NCI-H1417 (cell line): ENCODE measurements at regions not wholly inside any gene's neighbourhood (a gene's known extent, or its start where the extent isn't known, plus 50 kb on each side); places are given as distances from the start of the nearest gene placed in this dataset.
A peak's percentile ranks its signal among the peaks of the same experiment; 100 is the strongest.

Experiments used
- DNase-seq, 3 experiments: peaks; one replicate each; lab custom pipeline; 2025; lab: John Stamatoyannopoulos, UW

DNA sequence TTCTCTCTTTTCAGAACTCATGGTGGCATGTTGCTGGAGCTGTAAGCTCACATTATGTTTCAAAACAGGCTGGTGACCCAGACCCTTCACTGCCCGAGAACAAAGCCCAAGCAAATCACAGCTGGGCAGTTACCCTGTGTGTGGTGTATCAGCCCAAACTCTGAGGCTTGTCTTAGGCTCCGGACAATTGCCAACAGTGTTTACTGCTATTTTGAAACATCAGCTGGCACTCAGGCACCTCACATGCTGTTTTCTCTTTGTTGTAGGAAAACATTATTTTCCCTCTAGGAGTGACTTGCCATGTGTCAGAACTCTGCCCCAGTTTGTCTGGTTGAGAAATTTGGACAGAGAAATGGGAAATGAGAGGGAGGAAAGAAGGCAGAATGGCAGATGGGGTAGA is 237.6 kb upstream of the APCDD1 start:
- no peak for DNase-seq

GRCh38 chr18:10217211-10217610 is 237.2 kb upstream of the APCDD1 start:
- DNase-seq, result no peak

- DNase-seq, result no peak
Observed at GRCh38 chr18:10225300-10225699, 229.1 kb upstream of the APCDD1 start.

DNA sequence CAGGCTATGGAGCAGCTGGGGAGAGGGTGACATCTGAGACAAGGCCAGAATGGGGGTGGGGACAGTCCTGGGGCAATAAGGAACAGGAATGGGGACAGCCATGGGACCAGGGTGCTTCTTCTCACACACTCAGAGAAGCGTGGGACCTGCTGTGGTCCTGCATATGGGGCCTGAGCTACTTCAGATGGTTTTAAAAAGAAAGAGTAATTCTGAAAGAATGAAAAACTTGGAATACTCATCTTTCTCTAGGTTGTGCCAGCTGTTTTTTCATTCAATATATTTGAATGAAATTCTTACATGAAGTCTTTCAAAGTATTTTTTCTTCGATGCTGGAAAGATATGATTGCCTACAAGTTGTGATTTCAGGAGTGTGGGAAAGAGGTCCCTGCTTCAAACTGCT is 227.5 kb upstream of the APCDD1 start:
- DNase-seq, result no peak

GRCh38 chr18:10228326-10228725 is 226.1 kb upstream of the APCDD1 start:
- peak in 2 of 3 experiments; percentile 10 to 50 for DNase-seq

DNA sequence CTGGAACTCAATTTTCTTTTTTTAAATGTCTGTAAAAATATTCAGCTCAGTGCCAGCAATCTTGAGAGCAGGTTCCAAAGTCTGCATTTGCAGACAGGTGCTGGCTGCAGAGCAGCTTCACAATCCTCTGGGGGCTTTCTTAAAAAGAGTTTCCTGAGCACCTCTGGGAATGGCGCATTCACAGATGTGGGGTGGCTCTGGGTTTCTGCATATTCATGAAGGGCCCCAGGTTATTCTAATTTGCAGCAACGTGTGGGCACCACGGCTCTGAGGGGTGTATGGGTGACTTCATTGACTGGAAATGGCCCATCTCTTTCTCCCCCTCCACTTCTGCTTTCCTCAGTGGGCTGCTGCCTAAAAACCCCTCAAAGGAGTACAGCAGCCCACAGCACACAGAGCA is 225.0 kb upstream of the APCDD1 start:
- no peak for DNase-seq

GRCh38 chr18:10230072-10230471 is 224.4 kb upstream of the APCDD1 start:
- DNase-seq, result no peak

GRCh38 chr18:10231220-10231619 is 223.2 kb upstream of the APCDD1 start:
- DNase-seq, result no peak

DNA sequence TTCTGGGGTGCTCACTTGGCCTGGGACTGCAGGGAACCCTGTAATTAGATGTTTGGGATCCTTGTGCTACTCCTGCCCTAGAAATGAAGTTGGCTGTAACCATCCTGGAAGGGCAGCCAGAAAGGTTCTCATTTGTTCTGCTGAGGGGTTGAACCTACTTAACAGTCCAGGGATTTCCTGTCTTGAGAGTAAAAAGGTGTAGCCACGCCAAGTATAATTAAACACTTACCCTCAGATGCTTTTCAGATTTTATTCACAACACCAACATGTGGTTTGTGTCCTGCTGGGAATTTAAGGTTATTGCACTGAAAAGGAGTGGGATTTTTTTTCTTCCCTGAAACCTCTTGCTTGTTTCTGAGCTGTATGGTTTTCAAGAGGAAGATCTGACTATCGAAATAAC is 222.4 kb upstream of the APCDD1 start:
- DNase-seq, result peak; percentile 10 to 82 (median 20)

DNA sequence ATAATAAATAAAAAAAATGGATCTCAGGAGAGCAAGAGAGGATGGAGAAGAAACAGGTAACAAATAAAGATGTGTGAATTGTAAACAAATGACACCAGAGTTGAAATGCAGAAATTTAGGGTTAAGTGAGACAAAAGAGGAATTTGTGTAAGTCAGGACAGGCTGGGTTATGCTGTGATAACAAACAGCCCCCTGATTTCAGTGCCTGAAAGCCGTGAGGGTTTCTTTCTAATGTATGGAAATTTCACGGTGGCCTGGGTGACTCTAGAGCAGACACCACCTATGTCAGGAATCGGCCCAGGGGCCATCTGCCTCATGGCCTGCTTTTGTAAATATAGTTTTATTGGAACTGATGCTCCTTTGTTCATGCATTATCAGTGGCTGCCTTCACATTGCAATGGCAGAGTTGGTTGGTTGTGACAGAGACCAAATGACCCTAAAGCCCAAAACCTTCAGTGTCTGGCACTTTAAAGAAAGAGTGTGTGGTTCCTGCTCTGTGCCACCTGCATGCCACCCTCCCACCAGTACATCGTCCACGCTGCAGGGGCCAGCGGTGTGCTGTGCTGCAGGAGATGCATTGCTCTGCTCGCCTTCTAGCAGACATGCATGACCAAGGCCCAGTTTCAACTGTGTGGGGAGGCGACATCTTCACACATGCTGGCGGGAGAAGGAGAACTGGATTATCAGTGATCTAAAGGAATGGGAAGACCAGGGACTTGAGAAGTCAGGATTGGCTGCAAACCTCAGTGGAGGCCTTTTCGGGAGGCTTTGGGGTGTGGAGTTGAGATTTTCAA is 221.2 kb upstream of the APCDD1 start:
- DNase-seq, result no peak

DNA sequence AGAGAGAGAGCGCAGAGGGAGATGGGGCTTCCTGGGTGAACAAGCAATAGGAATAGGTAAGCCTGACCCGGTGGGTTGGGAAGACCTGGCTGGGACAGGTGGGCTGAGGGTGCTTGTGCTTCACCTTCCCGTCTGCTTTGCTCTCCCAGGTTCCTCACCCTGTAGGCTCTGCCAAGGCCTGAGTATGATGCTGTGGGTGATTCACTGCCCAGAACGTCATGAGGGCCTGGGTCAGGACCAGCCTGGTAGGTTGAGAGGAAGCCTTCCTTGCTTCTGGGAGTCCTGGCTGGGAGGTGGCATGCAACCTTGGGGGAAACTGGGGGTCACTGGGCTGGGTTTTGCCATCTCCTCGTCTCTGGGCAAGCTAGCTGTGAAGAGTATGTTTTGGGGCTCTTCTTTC is 220.2 kb upstream of the APCDD1 start:
- no peak for DNase-seq

DNA sequence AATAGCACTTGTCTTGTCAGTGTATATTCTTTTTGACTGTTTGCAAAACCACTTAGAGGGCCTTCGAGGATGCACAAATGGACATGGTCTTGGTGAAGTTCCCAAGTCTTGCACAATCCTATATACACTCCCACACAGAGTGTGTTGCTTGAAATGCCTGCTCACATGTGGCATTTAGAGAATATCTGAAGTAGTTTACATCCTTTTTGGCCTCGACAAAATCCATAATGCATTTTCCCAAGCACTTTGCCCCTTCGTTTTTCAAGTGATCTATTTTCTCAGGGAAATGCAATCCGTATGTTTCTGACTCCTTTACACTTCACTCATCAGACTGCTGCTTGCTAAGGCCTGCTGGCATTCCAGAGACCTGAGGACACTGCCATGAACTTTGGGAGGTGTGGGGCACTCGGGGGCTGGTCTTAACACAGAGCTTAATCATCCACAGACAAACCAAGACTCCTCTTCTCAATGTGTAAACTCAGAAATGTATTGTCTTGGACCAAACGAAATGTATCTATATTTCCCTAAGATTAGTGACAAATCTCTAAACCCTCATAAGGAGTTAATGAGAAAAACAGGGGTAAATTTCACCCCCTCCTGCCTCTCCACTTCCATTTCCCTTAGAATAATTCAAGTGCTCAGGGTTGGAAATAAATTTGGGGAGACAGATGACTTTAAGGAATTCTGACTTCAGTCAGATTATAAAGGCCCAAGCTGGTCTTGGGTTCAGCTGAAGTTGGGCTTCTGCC is 219.3 kb upstream of the APCDD1 start:
- DNase-seq, result peak in 1 of 3 experiments; percentile 12

DNA sequence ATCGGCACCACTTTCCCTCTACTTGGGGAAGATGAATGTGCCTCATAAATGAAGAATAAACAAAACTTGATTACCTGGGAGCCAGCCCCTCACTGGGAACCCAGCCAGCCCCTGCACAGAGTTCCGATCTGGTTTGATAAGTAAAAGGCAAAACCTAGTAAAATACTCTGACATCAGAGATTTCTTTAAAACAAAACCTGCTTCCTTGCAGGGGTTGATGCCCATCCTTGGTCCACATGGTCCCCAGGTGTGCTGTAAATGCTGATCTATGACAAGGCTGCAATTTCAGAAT is 218.8 kb upstream of the APCDD1 start:
- peak in 1 of 3 experiments; percentile 32 for DNase-seq

DNA sequence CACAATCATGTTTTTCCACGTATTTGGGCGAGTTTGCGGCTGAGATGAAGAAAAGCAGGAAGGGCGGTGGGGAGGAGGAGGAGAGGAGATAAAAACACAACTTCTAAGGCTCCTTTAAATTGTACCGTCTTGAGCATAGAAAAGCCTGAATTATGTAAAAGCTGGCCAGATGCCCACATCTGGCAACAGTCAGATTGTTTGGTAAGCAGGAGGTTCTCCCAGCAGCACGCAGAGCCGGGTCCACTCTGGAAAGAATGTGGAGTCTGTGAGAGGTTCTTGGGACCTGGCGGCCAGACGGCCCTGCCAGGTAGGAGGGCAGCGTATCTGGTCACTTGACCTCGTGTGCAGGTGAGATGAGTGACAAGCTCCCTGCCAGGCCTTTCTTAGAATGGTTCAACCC is 215.3 kb upstream of the APCDD1 start:
- no peak for DNase-seq

DNA sequence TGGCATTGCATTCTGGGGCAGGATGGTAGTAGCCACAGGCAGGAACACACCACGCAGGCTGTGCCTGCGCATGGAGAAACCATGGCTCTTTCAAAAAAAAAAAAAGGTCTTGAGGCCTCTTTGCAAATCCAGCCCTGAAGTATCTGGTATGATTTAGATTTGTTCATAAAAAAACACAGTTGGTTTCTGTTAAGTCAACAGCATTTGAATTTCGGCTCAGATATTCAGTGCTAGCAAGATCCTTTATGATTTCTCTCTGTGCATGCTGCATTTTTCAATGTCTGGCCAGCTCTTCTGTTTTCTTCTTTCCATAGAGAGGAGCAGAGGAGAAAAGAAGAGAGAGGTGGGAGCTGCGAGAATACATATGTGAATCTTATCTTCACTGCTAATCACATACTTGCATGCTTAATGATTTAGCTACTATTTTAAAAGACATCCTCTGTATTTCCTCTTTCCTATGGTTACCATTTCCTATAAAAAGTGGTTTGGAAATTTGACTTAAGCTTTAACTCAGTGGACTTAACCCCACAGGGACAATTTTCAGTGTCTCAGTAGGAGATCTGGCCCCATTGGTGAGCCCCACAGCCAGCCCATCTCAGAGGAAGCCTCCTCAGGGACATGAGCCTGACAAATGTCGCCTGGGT is 214.3 kb upstream of the APCDD1 start:
- no peak for DNase-seq

GRCh38 chr18:10240973-10241372 is 213.5 kb upstream of the APCDD1 start:
- DNase-seq, result no peak

DNA sequence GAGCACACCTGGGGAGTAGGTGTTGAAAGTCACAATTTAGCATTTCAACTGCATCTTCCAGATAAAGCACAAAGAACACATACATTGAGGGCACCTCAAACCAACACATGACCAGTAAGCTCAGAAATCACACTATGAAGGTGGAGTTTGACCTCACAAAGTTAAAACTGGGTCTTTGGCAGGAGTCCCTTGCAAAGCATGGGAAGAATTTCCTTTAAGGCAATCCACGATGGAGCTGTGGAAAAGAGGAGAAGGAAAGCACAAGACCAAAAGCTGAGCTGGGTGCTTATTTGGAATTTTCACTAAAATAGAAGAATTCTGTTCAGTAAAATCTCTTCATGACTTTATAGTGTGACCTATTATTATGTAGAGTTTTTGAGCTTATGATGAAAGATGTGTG is 212.9 kb upstream of the APCDD1 start:
- no peak for DNase-seq

- DNase-seq, result peak in 2 of 3 experiments; percentile 11 to 41
Observed at GRCh38 chr18:10242936-10243680, 211.3 kb upstream of the APCDD1 start.

GRCh38 chr18:10244341-10244740 is 210.1 kb upstream of the APCDD1 start:
- DNase-seq, result no peak

DNA sequence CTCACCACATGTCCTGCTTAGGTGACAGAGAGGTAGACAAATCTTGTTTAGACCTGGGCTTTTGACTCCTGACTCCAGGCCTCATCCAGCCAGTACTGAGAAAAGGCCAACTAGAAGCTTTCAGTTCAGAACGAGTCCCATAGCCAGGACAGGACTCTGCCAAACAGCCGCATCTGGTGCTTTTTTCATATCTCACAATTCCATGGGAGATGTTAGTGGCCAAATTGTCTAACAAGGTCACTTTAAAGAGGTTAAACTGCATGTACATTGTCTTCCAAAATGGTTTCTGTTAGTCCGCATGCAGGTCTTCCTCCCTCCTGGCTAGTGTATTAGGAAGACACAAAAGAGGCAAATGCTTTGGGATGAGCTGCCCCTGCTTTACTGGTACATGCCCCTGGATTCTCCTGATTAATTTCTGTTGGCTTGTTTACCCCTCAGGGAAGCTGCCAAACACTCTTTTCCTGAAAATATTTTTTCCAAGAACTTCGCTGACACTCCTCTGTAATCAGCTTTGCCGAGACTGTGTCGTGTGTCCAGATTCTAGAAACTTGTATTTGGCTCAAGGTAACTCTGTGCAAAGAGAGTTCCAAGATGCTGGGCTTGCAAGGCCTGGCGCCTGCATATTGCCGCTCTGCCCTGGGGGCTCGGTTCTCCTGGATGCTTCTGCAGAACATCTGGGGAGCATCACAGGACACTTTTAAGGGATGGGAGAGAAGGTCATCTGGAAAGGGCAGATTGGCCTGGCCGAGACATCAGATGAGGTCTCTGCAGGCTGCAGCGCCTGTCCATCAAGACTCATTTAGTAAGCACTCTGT is 209.2 kb upstream of the APCDD1 start:
- DNase-seq, result no peak

DNA sequence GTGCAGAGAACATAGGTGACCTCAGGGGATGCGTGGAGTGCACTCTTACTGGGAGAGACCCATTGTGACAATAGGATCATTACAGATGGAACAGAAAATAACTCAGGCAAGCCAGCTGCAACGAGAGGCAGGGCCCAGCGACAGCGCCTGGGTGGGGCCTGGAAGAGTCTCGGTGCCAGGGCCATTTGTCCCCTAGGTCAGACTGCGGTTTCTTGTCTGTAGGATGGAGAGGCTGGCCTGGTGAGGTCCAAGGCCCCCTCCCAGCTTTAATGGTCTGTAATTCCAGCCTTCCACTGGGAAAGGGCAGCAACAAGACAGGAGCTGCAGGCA is 208.6 kb upstream of the APCDD1 start:
- DNase-seq, result peak in 2 of 3 experiments; percentile 2 to 27
